Spleen (tissue), 7 donors: ENCODE measurements at regions not wholly inside any gene's neighbourhood (a gene's known extent, or its start where the extent isn't known, plus 50 kb on each side); places are given as distances from the start of the nearest gene placed in this dataset.

Experiments used
- POLR2A ChIP-seq, 3 donors: fragments of 450-650 bp; IDR thresholded peaks; one replicate each; pipeline ENCODE4 v1.5.1; 2017; ENCODE audit warnings: antibody characterized with exemption in 3 of 3, mild to moderate bottlenecking in 1 of 3
- POLR2AphosphoS5 ChIP-seq, 3 donors: sonication (generic); formaldehyde crosslinking; IDR thresholded peaks; one replicate each; pipeline ENCODE4 v1.5.1; 2017; ENCODE audit warnings: antibody characterized with exemption in 3 of 3
- TF ChIP-seq, protein P1 (sequence below), 11 experiments: fragments of 200-600 bp in 7 of 11; fragments of 450-650 bp in 4 of 11; sonication (generic) in 4 of 11; IDR thresholded peaks in 8 of 11; conservative IDR thresholded peaks in 3 of 11; 1 replicate in 7 of 11; 2 replicates in 4 of 11; pipeline versions ENCODE4 v1.4.0 to v1.8.0; 2016 to 2021; ENCODE audit warnings: antibody characterized with exemption in 11 of 11, inconsistent platforms in 4 of 11, mild to moderate bottlenecking in 1 of 11
- donor health status: DM: no; HTN: no; CAD: no; lungs with moderate emphysema.
- donor health status: DM: no; HTN: no; CAD: no.
- donor health status: DM: no; HTN: no; CAD: no.

DNA sequence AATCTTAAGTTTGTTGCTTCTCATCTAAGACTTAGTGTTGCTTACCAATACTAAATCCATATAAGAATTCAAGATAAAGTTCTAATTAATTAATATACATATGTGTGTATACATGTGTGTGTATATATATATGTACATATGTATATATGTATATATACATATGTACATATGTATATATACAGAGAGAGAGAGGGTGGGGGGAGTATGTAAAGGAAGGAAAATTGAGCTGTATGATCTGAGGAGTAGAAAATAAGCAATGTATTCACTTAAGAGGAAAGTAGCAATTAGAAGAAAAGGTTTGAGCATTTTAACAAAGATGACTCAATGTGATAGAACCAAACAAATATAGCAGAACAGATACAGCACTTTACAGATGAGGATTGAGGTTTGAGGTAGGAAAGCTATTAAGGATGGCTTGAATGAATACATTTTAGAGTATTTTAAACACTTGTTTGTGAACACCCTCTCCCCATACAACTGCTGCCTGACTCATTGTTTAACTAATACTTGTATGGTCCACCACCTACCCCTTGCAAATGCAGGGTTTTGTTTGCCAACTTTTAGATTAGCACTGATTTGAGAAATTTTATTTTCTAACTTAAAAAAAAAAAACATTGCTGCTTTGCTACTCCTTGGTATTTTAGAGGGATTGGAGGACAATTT is 681.1 kb upstream of the CADM2 start:
- TF ChIP-seq, protein P1, sequence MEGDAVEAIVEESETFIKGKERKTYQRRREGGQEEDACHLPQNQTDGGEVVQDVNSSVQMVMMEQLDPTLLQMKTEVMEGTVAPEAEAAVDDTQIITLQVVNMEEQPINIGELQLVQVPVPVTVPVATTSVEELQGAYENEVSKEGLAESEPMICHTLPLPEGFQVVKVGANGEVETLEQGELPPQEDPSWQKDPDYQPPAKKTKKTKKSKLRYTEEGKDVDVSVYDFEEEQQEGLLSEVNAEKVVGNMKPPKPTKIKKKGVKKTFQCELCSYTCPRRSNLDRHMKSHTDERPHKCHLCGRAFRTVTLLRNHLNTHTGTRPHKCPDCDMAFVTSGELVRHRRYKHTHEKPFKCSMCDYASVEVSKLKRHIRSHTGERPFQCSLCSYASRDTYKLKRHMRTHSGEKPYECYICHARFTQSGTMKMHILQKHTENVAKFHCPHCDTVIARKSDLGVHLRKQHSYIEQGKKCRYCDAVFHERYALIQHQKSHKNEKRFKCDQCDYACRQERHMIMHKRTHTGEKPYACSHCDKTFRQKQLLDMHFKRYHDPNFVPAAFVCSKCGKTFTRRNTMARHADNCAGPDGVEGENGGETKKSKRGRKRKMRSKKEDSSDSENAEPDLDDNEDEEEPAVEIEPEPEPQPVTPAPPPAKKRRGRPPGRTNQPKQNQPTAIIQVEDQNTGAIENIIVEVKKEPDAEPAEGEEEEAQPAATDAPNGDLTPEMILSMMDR (IDR thresholded peaks at IDR 0.05 in 8 of 11, conservative IDR thresholded peaks at IDR 0.05 in 3 of 11), result no peak
- TF ChIP-seq POLR2AphosphoS5 (IDR thresholded peaks at IDR 0.05) (no peak), POLR2A (IDR thresholded peaks at IDR 0.05) (no peak)
